IMR-90 (cell line): ENCODE measurements at regions not wholly inside any gene's neighbourhood (a gene's known extent, or its start where the extent isn't known, plus 50 kb on each side); places are given as distances from the start of the nearest gene placed in this dataset.

ENCODE experiments used
- ATAC-seq: fragments of 200-7000 bp; cut with Tn5 transposase; 2 replicates; pipeline ENCODE4 v1.9.1; 2020; ENCODE audit warnings: low read depth, mild to moderate bottlenecking, moderate library complexity
- BruUV-seq: library from RNA; stranded (reverse); fragments of 400-500 nt; replicated peaks from 2 replicates; lab custom pipeline; 2021; lab: Mats Ljungman, UMichigan
- CTCF ChIA-PET: fragments of 300-600 bp; formaldehyde crosslinking; extraction: SDS; loops from one replicate; lab custom pipeline; 2021; ENCODE audit warnings: antibody characterized with exemption; lab: Yijun Ruan, JAX
- POLR2A ChIA-PET: fragments of 300-600 bp; sonication (Branson Sonifier 250); formaldehyde crosslinking; loops from one replicate; lab custom pipeline; 2022; ENCODE audit warnings: antibody characterized with exemption; ENCODE audit not compliant: unreplicated experiment; lab: Charles Lee
- DNase-seq: peaks from one replicate; pipeline ENCODE4 v3.0.0; 2013
- H2AFZ ChIP-seq: replicated peaks from 2 replicates; pipeline ENCODE3; 2013; ENCODE audit warnings: low read length, mild to moderate bottlenecking; ENCODE audit not compliant: poor library complexity
- H2AK5ac ChIP-seq: 2 replicates; pipeline ENCODE4 v1.6.1; 2013; ENCODE audit warnings: low read depth, low read length, inconsistent platforms
- H2AK9ac ChIP-seq: replicated peaks from 2 replicates; pipeline ENCODE3; 2013; ENCODE audit warnings: mild to moderate bottlenecking, low read depth, low read length, moderate library complexity; ENCODE audit not compliant: poor library complexity
- H2BK120ac ChIP-seq: 2 replicates; pipeline ENCODE4 v1.6.1; 2013; ENCODE audit warnings: low read depth, low read length, inconsistent platforms
- H2BK15ac ChIP-seq: 3 replicates; pipeline ENCODE4 v1.6.1; 2013; ENCODE audit warnings: low read depth, low read length, inconsistent platforms
- H2BK20ac ChIP-seq: 2 replicates; pipeline ENCODE4 v1.6.1; 2013; ENCODE audit warnings: low read depth, mild to moderate bottlenecking, inconsistent platforms, low read length, moderate library complexity
- H2BK5ac ChIP-seq: 2 replicates; pipeline ENCODE4 v1.6.1; 2013; ENCODE audit warnings: mild to moderate bottlenecking, low read depth, low read length, inconsistent platforms; ENCODE audit not compliant: poor library complexity, severe bottlenecking
- H3K14ac ChIP-seq: replicated peaks from 2 replicates; pipeline ENCODE4 v1.6.1; 2013; ENCODE audit warnings: low read depth, low read length, inconsistent platforms
- H3K18ac ChIP-seq: 2 replicates; pipeline ENCODE4 v1.6.1; 2013; ENCODE audit warnings: low read depth, low read length, control low read depth
- H3K23ac ChIP-seq: 2 replicates; pipeline ENCODE4 v1.6.1; 2013; ENCODE audit warnings: low read depth, low read length, inconsistent platforms
- H3K27ac ChIP-seq: 2 replicates; pipeline ENCODE4 v1.5.1; 2013; ENCODE audit warnings: mild to moderate bottlenecking, control low read depth, low read length; ENCODE audit not compliant: insufficient read depth
- H3K27me3 ChIP-seq: 2 replicates; pipeline ENCODE4 v1.6.1; 2013; ENCODE audit warnings: low read length; ENCODE audit not compliant: control insufficient read depth, insufficient read depth
- H3K36me3 ChIP-seq: 2 replicates; pipeline ENCODE4 v1.6.1; 2013; ENCODE audit warnings: low read length, mixed read lengths; ENCODE audit not compliant: control insufficient read depth, insufficient read depth
- H3K4ac ChIP-seq: 2 replicates; pipeline ENCODE4 v1.6.1; 2013; ENCODE audit warnings: low read depth, low read length, inconsistent platforms
- H3K4me1 ChIP-seq: 2 replicates; pipeline ENCODE4 v1.6.1; 2013; ENCODE audit warnings: low read length, mixed read lengths; ENCODE audit not compliant: control insufficient read depth, insufficient read depth
- H3K4me2 ChIP-seq: 2 replicates; pipeline ENCODE4 v1.6.1; 2013; ENCODE audit warnings: low read depth, mild to moderate bottlenecking, control low read depth, low read length, moderate library complexity
- H3K4me3 ChIP-seq: 2 replicates; pipeline ENCODE4 v1.5.1; 2013; ENCODE audit warnings: low read depth, mild to moderate bottlenecking, control low read depth, low read length, moderate library complexity; ENCODE audit not compliant: insufficient read depth
- H3K56ac ChIP-seq: 2 replicates; pipeline ENCODE4 v1.6.1; 2013; ENCODE audit warnings: low read length, inconsistent platforms; ENCODE audit not compliant: insufficient read depth; ENCODE audit errors: extremely low read depth
- H3K79me1 ChIP-seq, 2 experiments: 2 replicates each; pipeline ENCODE4 v1.6.1; 2013; ENCODE audit warnings: low read length in 2 of 2, inconsistent platforms in 1 of 2, low read depth in 1 of 2
- H3K9ac ChIP-seq: 2 replicates; pipeline ENCODE4 v1.6.1; 2013; ENCODE audit warnings: low read depth, low read length, control low read depth
- H3K9me1 ChIP-seq: 2 replicates; pipeline ENCODE4 v1.6.1; 2013; ENCODE audit warnings: low read length, inconsistent platforms; ENCODE audit not compliant: insufficient read depth
- H3K9me3 ChIP-seq: 2 replicates; pipeline ENCODE4 v1.6.1; 2013; ENCODE audit warnings: low read length; ENCODE audit not compliant: control insufficient read depth, insufficient read depth
- H4K20me1 ChIP-seq: 2 replicates; pipeline ENCODE4 v1.6.1; 2013; ENCODE audit warnings: low read length, inconsistent platforms; ENCODE audit not compliant: insufficient read depth
- H4K5ac ChIP-seq: 2 replicates; pipeline ENCODE4 v1.6.1; 2013; ENCODE audit warnings: mild to moderate bottlenecking, low read depth, low read length, control low read depth
- H4K8ac ChIP-seq, 2 experiments: 2 replicates each; pipeline ENCODE4 v1.6.1; 2013; ENCODE audit warnings: low read depth in 2 of 2, low read length in 2 of 2, control low read depth in 1 of 2, inconsistent platforms in 1 of 2
- H4K91ac ChIP-seq: 2 replicates; pipeline ENCODE4 v1.6.1; 2013; ENCODE audit warnings: low read depth, low read length, inconsistent platforms; ENCODE audit not compliant: insufficient read depth
- BHLHE40 ChIP-seq: fragments of 150-350 bp; IDR thresholded peaks from 2 replicates; pipeline ENCODE4 v1.6.1; 2016; ENCODE audit warnings: mild to moderate bottlenecking, low read depth, low read length
- CEBPB ChIP-seq: IDR thresholded peaks from 2 replicates; pipeline ENCODE4 v1.6.1; 2012; ENCODE audit warnings: low read depth, low read length, improper control_type of control experiment
- CHD1 ChIP-seq: IDR thresholded peaks from 2 replicates; pipeline ENCODE4 v1.6.1; 2012; ENCODE audit warnings: low read depth, low read length, improper control_type of control experiment
- ELK1 ChIP-seq: fragments of 150-350 bp; IDR thresholded peaks from 2 replicates; pipeline ENCODE4 v1.6.1; 2016; ENCODE audit warnings: low read depth, mild to moderate bottlenecking, low read length, moderate library complexity, borderline replicate concordance
- FOS ChIP-seq: fragments of 150-350 bp; IDR thresholded peaks from 2 replicates; pipeline ENCODE4 v1.6.1; 2016; ENCODE audit warnings: low read depth, low read length
- MAFK ChIP-seq: IDR thresholded peaks from 2 replicates; pipeline ENCODE4 v1.6.1; 2012; ENCODE audit warnings: low read depth, low read length, improper control_type of control experiment
- MAZ ChIP-seq: IDR thresholded peaks from 2 replicates; pipeline ENCODE4 v1.6.1; 2012; ENCODE audit warnings: low read depth, mild to moderate bottlenecking, low read length, improper control_type of control experiment, moderate library complexity, borderline replicate concordance
- MXI1 ChIP-seq: IDR thresholded peaks from 2 replicates; pipeline ENCODE4 v1.6.1; 2012; ENCODE audit warnings: low read depth, mild to moderate bottlenecking, low read length, moderate library complexity, borderline replicate concordance
- NFE2L2 ChIP-seq: fragments of 150-350 bp; IDR thresholded peaks from 2 replicates; pipeline ENCODE4 v1.6.1; 2016; ENCODE audit warnings: low read depth, mild to moderate bottlenecking, low read length
- POLR2A ChIP-seq: IDR thresholded peaks from 2 replicates; pipeline ENCODE4 v1.6.1; 2012; ENCODE audit warnings: mild to moderate bottlenecking, low read depth, low read length
- RAD21 ChIP-seq: IDR thresholded peaks from 2 replicates; pipeline ENCODE4 v1.6.1; 2012; ENCODE audit warnings: low read length, improper control_type of control experiment
- RCOR1 ChIP-seq: IDR thresholded peaks from 2 replicates; pipeline ENCODE4 v1.6.1; 2012; ENCODE audit warnings: mild to moderate bottlenecking, low read length, improper control_type of control experiment; ENCODE audit not compliant: insufficient replicate concordance
- RFX5 ChIP-seq: IDR thresholded peaks from 2 replicates; pipeline ENCODE4 v1.8.0; 2012; ENCODE audit warnings: low read depth, mild to moderate bottlenecking, low read length, moderate library complexity
- SMC3 ChIP-seq: fragments of 150-350 bp; IDR thresholded peaks from 2 replicates; pipeline ENCODE4 v1.6.1; 2016; ENCODE audit warnings: low read depth, mild to moderate bottlenecking, antibody characterized with exemption, low read length, moderate library complexity
- USF2 ChIP-seq: fragments of 150-350 bp; IDR thresholded peaks from 2 replicates; pipeline ENCODE4 v1.6.1; 2017; ENCODE audit warnings: mild to moderate bottlenecking, antibody characterized with exemption, low read length, low read depth
- WGBS, 2 experiments: methylation state at CpG; one replicate each; pipeline versions ENCODE4 v1.1.5 to v1.1.7; 2013; ENCODE audit warnings: missing lambda C conversion rate in 2 of 2; ENCODE audit not compliant: insufficient read length in 1 of 2; ENCODE audit errors: extremely low coverage in 2 of 2; 5-methylcytosine and 5-hydroxymethylcytosine counted together
- dilution Hi-C: fragments of 300-500 bp; cut with HindIII; formaldehyde crosslinking; loops from one replicate; pipeline ENCODE4 v1.14.3; 2018; ENCODE audit warnings: low sequenced_read_pairs; ENCODE audit not compliant: unreplicated experiment
- in situ Hi-C: fragments of 300-500 bp; cut with MboI; formaldehyde crosslinking; loops from 3 replicates; pipeline ENCODE4 v1.14.3; 2019; ENCODE audit warnings: low sequenced_read_pairs, inconsistent platforms, mixed read lengths
- intact Hi-C: fragments of 100-400 bp; cut with micrococcal nuclease; formaldehyde crosslinking; loops from 2 replicates; pipeline ENCODE4 v1.10.0; 2022
- TF ChIP-seq, protein P1 (sequence below): conservative IDR thresholded peaks from 2 replicates; pipeline ENCODE4 v1.5.1; 2012; ENCODE audit warnings: mild to moderate bottlenecking, low read depth, low read length, improper control_type of control experiment

DNA sequence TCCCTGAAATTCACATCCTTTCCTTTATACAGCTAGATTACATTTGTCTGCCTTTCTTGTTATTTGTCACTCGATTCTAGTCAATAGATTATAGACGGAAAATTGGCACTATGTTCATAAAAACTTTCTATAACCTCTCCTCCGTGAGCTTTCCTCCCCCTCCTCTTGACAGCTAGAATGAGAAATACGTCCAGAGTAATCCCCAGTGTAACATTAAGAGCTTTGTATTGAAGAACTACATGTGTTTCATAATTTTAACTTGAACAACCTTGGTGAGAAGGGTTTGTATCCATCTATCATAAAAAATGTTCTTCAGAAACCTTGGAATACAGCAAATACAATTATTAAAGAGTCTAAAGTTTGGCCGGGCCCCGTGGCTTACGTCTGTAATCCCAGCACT lies 1707.4 kb downstream of the PCDH7 start:
- no peaks in the 10 kb centered on the region for H3K79me1 ChIP-seq
- H3K4me3 ChIP-seq = no peak overlapping the region
- no peak overlapping the region for H4K91ac ChIP-seq
- TF ChIP-seq MAFK (no peak), NFE2L2 (no peak), CEBPB (no peak), ELK1 (no peak), SMC3 (no peak), RFX5 (no peak), RAD21 (no peak), FOS (no peak), POLR2A (no peak), MAZ (no peak), BHLHE40 (no peak), USF2 (no peak), CHD1 (no peak), RCOR1 (no peak), MXI1 (no peak)
- TF ChIP-seq, protein P1, sequence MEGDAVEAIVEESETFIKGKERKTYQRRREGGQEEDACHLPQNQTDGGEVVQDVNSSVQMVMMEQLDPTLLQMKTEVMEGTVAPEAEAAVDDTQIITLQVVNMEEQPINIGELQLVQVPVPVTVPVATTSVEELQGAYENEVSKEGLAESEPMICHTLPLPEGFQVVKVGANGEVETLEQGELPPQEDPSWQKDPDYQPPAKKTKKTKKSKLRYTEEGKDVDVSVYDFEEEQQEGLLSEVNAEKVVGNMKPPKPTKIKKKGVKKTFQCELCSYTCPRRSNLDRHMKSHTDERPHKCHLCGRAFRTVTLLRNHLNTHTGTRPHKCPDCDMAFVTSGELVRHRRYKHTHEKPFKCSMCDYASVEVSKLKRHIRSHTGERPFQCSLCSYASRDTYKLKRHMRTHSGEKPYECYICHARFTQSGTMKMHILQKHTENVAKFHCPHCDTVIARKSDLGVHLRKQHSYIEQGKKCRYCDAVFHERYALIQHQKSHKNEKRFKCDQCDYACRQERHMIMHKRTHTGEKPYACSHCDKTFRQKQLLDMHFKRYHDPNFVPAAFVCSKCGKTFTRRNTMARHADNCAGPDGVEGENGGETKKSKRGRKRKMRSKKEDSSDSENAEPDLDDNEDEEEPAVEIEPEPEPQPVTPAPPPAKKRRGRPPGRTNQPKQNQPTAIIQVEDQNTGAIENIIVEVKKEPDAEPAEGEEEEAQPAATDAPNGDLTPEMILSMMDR = no peak
- H3K23ac ChIP-seq = no peak overlapping the region
- no CpG with 5 or more reads among the region's 7 CpGs for WGBS, 2 experiments
- no peak overlapping the region for H2BK20ac ChIP-seq
- H3K4me2 ChIP-seq = no peak overlapping the region
- no peak overlapping the region for H2BK5ac ChIP-seq
- ChIA-PET CTCF (no interaction called here), POLR2A (no interaction called here)
- no peaks in the 10 kb centered on the region for H3K9me1 ChIP-seq
- H3K14ac ChIP-seq = no peak overlapping the region
- no peak overlapping the region for H3K56ac ChIP-seq
- no peak overlapping the region for H2AFZ ChIP-seq
- dilution Hi-C loops = no loop called here
- no peak overlapping the region for H4K8ac ChIP-seq
- peaks cover 13% of the 10 kb centered on the region for H3K9me3 ChIP-seq
- no peaks in the 10 kb centered on the region for H3K36me3 ChIP-seq
- no TSS peak for BruUV-seq
- no peak overlapping the region for H3K4ac ChIP-seq
- H2AK9ac ChIP-seq = no peak overlapping the region
- no peaks in the 10 kb centered on the region for H4K20me1 ChIP-seq
- intact Hi-C loops = no loop called here
- no peak overlapping the region for H2AK5ac ChIP-seq
- DNase-seq (no peak), ATAC-seq (no peak)
- H3K4me1 ChIP-seq = no peaks in the 10 kb centered on the region
- no peak overlapping the region for H3K27ac ChIP-seq
- in situ Hi-C loops = no loop called here
- no peak overlapping the region for H4K5ac ChIP-seq
- H3K9ac ChIP-seq = no peak overlapping the region
- H2BK120ac ChIP-seq = no peak overlapping the region
- H3K27me3 ChIP-seq = no peaks in the 10 kb centered on the region
- H3K18ac ChIP-seq = no peak overlapping the region
- H2BK15ac ChIP-seq = no peak overlapping the region
